ENCODE measurements at regions not wholly inside any gene's neighbourhood (a gene's known extent, or its start where the extent isn't known, plus 50 kb on each side); places are given as distances from the start of the nearest gene placed in this dataset.

DNA sequence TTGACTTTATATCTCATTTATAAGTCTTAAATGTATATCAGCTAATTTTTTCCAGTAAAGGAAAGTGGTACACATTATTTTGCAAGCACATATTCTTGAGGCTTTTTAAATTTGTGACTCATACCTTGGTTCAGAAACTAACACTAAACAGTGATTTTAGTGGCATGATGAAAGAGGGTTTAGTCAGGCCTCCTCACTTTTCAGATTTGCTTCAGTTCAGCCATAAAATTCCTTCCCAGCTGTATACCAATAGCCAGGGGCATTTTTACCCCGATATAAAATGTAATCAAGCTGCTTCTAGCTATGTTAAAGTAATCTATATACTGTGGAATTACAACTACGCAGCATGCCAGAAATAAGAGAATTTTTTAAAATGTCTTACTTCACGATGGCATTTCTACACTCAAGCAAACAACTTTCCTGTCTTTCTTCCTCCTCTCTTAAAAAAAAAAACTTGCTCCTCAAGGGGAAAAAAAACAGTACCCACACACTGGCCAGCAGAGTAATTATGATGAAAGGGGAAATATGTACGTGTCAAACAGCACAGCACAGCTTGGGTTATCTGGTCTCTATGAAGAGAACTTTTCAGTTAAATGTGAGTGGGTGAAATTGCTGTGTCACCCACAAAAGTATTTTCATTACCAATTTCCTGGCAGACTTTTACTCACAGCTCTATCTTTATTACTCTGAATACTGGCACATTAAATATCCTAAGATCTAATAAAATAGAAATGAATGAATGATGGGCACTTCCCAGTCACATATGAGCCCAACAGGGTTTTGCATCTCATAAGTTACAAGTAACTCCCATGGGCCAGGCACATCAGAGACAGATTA is 244.8 kb upstream of the TENT5A start:
- CTCF ChIA-PET, result interaction anchor here (4.5 kb wide), 1 partner anchor 9 kb away, joined by 22 read pairs; no protein-coding TSS in a partner anchor
- no peak for TF ChIP-seq CTCF (IDR thresholded peaks at IDR 0.05; ENCODE audit: low read depth, low read length)
- POLR2A ChIA-PET, result interaction anchor here (0.7 to 1.6 kb wide), 3 partner anchors 57 to 1540 kb away, joined by 3 to 8 read pairs (median 4); no protein-coding TSS in a partner anchor

DNA sequence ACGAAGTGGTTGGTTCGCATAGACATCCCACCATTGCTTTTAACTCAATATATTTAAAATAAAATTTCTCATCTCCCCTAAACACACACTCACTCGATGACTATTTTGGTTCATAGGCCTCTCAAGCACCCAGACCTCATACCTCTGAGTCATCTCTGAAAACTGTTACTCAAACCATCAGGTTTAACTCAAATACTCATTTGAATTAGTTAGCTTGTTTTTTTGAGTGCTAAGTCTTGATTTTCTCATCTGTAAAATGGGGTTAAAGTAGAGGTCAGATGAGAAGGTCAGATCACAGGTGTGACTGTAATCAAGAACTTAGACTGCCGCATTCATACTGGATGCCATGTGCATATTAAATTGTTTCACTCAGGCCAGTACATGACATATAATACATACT is 243.9 kb upstream of the TENT5A start:
- no peaks in the 10 kb centered on the region for H3K27me3 ChIP-seq (ENCODE audit: control insufficient read depth, insufficient read depth, low read length)
- CTCF ChIA-PET, result interaction anchor here (4.5 kb wide), 1 partner anchor 9 kb away, joined by 22 read pairs; no protein-coding TSS in a partner anchor
- H3K4me3 ChIP-seq (ENCODE audit: low read depth, low read length), result no peak overlapping the region
- H3K27ac ChIP-seq (ENCODE audit: low read depth, low read length), result peak overlapping the region; percentile 58
- TF ChIP-seq CTCF (IDR thresholded peaks at IDR 0.05; ENCODE audit: low read depth, low read length), result no peak
- H3K9me3 ChIP-seq (ENCODE audit: control insufficient read depth, insufficient read depth, low read length), result no peaks in the 10 kb centered on the region
- peak; percentile 57 for DNase-seq (ENCODE audit: low read depth, low spot score)
- POLR2A ChIA-PET, result interaction anchor here (1.4 to 1.6 kb wide), 2 partner anchors 57 to 243 kb away, joined by 3 to 8 read pairs; no protein-coding TSS in a partner anchor

More for the DNA sequence above, 244.8 kb upstream of the TENT5A start:
- Histone ChIP-seq H3K4me3 (ENCODE audit: low read depth, low read length) (no peak overlapping the region), H3K9me3 (ENCODE audit: control insufficient read depth, insufficient read depth, low read length) (no peaks in the 10 kb centered on the region), H3K27me3 (ENCODE audit: control insufficient read depth, insufficient read depth, low read length) (no peaks in the 10 kb centered on the region), H3K27ac (ENCODE audit: low read depth, low read length) (peak overlapping the region; percentile 91)
- DNase-seq (ENCODE audit: low read depth, low spot score), result peak; percentile 56

DNA sequence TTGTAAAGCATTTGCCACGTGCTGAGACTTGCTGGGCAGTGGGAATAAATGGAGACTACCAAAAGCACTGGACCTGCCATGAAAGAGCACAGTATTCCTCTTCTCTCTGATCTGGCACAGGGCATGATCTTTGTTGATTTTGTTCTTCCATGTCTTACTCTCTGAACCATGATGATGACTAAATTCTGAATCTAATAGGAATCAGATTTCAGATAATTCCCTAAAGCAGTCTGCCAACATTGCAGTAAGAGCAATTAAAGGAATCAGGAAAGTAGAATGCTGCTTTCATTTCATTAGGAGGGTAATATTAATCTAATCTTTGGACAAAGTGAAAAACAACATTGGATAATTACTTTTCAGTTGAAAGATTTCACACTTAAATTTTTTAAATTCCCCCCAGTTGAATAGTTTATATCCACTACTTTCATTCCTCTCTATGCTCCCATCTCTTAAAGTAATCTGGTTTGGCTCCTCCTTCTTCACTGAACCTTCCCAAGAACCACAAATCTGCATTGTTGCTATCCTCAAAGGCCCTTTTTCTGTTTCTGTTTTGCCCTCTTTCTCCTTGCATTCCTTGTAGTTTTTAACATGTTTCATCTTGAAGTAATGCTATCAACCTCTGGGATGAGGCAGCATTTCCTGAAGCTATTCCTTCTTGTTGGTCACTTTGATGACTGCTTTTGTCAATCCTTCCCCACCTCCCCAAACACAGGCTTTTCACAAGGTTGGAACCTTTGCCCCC is 243.2 kb upstream of the TENT5A start:
- TF ChIP-seq CTCF (IDR thresholded peaks at IDR 0.05; ENCODE audit: low read depth, low read length), result no peak
- CTCF ChIA-PET, result interaction anchor here (0.5 to 4.5 kb wide), 2 partner anchors 10 to 99 kb away, joined by 4 to 22 read pairs; no protein-coding TSS in a partner anchor
- POLR2A ChIA-PET, result interaction anchor here (1.4 to 1.6 kb wide), 2 partner anchors 56 to 243 kb away, joined by 3 to 8 read pairs; no protein-coding TSS in a partner anchor
- DNase-seq (ENCODE audit: low read depth, low spot score), result no peak
- no peaks in the 10 kb centered on the region for H3K27me3 ChIP-seq (ENCODE audit: control insufficient read depth, insufficient read depth, low read length)
- H3K4me3 ChIP-seq (ENCODE audit: low read depth, low read length), result no peak overlapping the region
- H3K9me3 ChIP-seq (ENCODE audit: control insufficient read depth, insufficient read depth, low read length), result no peaks in the 10 kb centered on the region
- peak overlapping the region; percentile 58 for H3K27ac ChIP-seq (ENCODE audit: low read depth, low read length)

DNA sequence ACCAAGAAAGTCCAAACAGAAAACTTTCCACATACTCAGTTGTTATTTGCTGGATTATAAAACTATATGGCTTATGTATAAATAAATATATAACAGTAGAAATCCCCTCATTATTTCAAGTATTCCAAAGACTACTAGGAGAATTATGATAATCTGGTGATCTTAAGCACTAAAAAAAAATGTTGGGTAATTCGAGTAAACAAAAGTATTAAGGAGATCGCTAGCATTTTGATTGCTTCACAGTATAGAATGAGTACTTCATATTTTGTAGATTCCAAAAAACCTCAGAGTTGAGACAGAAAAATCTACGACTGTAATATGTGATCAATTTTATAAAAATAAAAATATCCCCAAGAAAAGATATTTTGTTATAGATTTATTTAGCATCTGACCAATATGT is 236.4 kb upstream of the TENT5A start:
- no peak for TF ChIP-seq CTCF (IDR thresholded peaks at IDR 0.05; ENCODE audit: low read depth, low read length)
- Histone ChIP-seq H3K4me3 (ENCODE audit: low read depth, low read length) (no peak overlapping the region), H3K9me3 (ENCODE audit: control insufficient read depth, insufficient read depth, low read length) (no peaks in the 10 kb centered on the region), H3K27me3 (ENCODE audit: control insufficient read depth, insufficient read depth, low read length) (no peaks in the 10 kb centered on the region), H3K27ac (ENCODE audit: low read depth, low read length) (no peak overlapping the region)
- CTCF ChIA-PET, result no interaction called here
- POLR2A ChIA-PET, result no interaction called here
- no peak for DNase-seq (ENCODE audit: low read depth, low spot score)

Measured in AG04450 (cell line).